ENCODE measurements at regions not wholly inside any gene's neighbourhood (a gene's known extent, or its start where the extent isn't known, plus 50 kb on each side); places are given as distances from the start of the nearest gene placed in this dataset.

- DNase-seq (ENCODE audit: low spot score), result no peak
- Histone ChIP-seq H3K27me3 (no peaks in the 10 kb centered on the region), H3K4me3 (no peak overlapping the region), H3K9me3 (peaks cover 0 to 14% of the 10 kb centered on the region in 2 donors), H3K4me1 (no peaks in the 10 kb centered on the region), H3K36me3 (no peaks in the 10 kb centered on the region), H3K27ac (no peak overlapping the region)
- TF ChIP-seq CTCF (IDR thresholded peaks at IDR 0.05), result no peak
Observed at GRCh38 chr1:218970397-218970990, 203.2 kb upstream of the LYPLAL1 start.

GRCh38 chr1:218971156-218971555 lies 202.5 kb upstream of the LYPLAL1 start:
- TF ChIP-seq CTCF (IDR thresholded peaks at IDR 0.05), result no peak
- H3K4me1 ChIP-seq, result no peaks in the 10 kb centered on the region
- no peak overlapping the region for H3K27ac ChIP-seq
- H3K27me3 ChIP-seq, result no peaks in the 10 kb centered on the region
- H3K36me3 ChIP-seq, result no peaks in the 10 kb centered on the region
- peaks cover 0 to 14% of the 10 kb centered on the region in 2 donors for H3K9me3 ChIP-seq
- H3K4me3 ChIP-seq, result no peak overlapping the region
- DNase-seq (ENCODE audit: low spot score), result no peak

- Histone ChIP-seq H3K27me3 (no peaks in the 10 kb centered on the region), H3K9me3 (no peaks in the 10 kb centered on the region), H3K4me3 (no peak overlapping the region), H3K27ac (no peak overlapping the region), H3K36me3 (no peaks in the 10 kb centered on the region), H3K4me1 (no peaks in the 10 kb centered on the region)
- no peak for DNase-seq (ENCODE audit: low spot score)
- no peak for TF ChIP-seq CTCF (IDR thresholded peaks at IDR 0.05)
Observed at GRCh38 chr1:218980881-218981280, 192.8 kb upstream of the LYPLAL1 start.

- no peak for DNase-seq (ENCODE audit: low spot score)
- Histone ChIP-seq H3K27me3 (no peaks in the 10 kb centered on the region), H3K9me3 (no peaks in the 10 kb centered on the region), H3K4me1 (no peaks in the 10 kb centered on the region), H3K4me3 (no peak overlapping the region), H3K36me3 (no peaks in the 10 kb centered on the region), H3K27ac (no peak overlapping the region)
- no peak for TF ChIP-seq CTCF (IDR thresholded peaks at IDR 0.05)
Observed at GRCh38 chr1:218982482-218982881, 191.2 kb upstream of the LYPLAL1 start.

- Histone ChIP-seq H3K27ac (no peak overlapping the region), H3K36me3 (no peaks in the 10 kb centered on the region), H3K4me3 (no peak overlapping the region), H3K27me3 (no peaks in the 10 kb centered on the region), H3K9me3 (no peaks in the 10 kb centered on the region), H3K4me1 (no peaks in the 10 kb centered on the region)
- no peak for TF ChIP-seq CTCF (IDR thresholded peaks at IDR 0.05)
- DNase-seq (ENCODE audit: low spot score), result no peak
Observed at GRCh38 chr1:218983433-218983832, 190.2 kb upstream of the LYPLAL1 start.

- Histone ChIP-seq H3K4me1 (no peaks in the 10 kb centered on the region), H3K27me3 (no peaks in the 10 kb centered on the region), H3K4me3 (no peak overlapping the region), H3K27ac (no peak overlapping the region), H3K9me3 (no peaks in the 10 kb centered on the region), H3K36me3 (no peaks in the 10 kb centered on the region)
- no peak for TF ChIP-seq CTCF (IDR thresholded peaks at IDR 0.05)
- no peak for DNase-seq (ENCODE audit: low spot score)
Observed at GRCh38 chr1:218983848-218984247, 189.8 kb upstream of the LYPLAL1 start.
